ENCODE measurements at regions not wholly inside any gene's neighbourhood (a gene's known extent, or its start where the extent isn't known, plus 50 kb on each side); places are given as distances from the start of the nearest gene placed in this dataset.

GRCh38 chr16:62907562-62907961 is 871.3 kb upstream of the CDH8 start:
- DNase-seq (ENCODE audit: low read depth) = no peak
- no peak overlapping the region for H3K4me3 ChIP-seq (ENCODE audit: low read depth, low read length)
- no peak for TF ChIP-seq CTCF (IDR thresholded peaks at IDR 0.05; ENCODE audit: low read depth, low read length, missing control alignments)

- no peak for TF ChIP-seq CTCF (IDR thresholded peaks at IDR 0.05; ENCODE audit: low read depth, low read length, missing control alignments)
- no peak for DNase-seq (ENCODE audit: low read depth)
- H3K4me3 ChIP-seq (ENCODE audit: low read depth, low read length) = no peak overlapping the region
These were observed 867.8 kb upstream of the CDH8 start for GRCh38 chr16:62903961-62904502.

- no peak for DNase-seq (ENCODE audit: low read depth)
- no peak overlapping the region for H3K4me3 ChIP-seq (ENCODE audit: low read depth, low read length)
- no peak for TF ChIP-seq CTCF (IDR thresholded peaks at IDR 0.05; ENCODE audit: low read depth, low read length, missing control alignments)
These were observed 863.5 kb upstream of the CDH8 start for GRCh38 chr16:62899737-62900136.

GRCh38 chr16:62889097-62889496 is 852.9 kb upstream of the CDH8 start:
- DNase-seq (ENCODE audit: low read depth) = no peak
- H3K4me3 ChIP-seq (ENCODE audit: low read depth, low read length) = no peak overlapping the region
- TF ChIP-seq CTCF (IDR thresholded peaks at IDR 0.05; ENCODE audit: low read depth, low read length, missing control alignments) = no peak

- no peak for DNase-seq (ENCODE audit: low read depth)
- no peak overlapping the region for H3K4me3 ChIP-seq (ENCODE audit: low read depth, low read length)
- TF ChIP-seq CTCF (IDR thresholded peaks at IDR 0.05; ENCODE audit: low read depth, low read length, missing control alignments) = no peak
These were observed 847.3 kb upstream of the CDH8 start for GRCh38 chr16:62883509-62883908.

GRCh38 chr16:62882552-62883221 is 846.4 kb upstream of the CDH8 start:
- H3K4me3 ChIP-seq (ENCODE audit: low read depth, low read length) = no peak overlapping the region
- no peak for DNase-seq (ENCODE audit: low read depth)
- TF ChIP-seq CTCF (IDR thresholded peaks at IDR 0.05; ENCODE audit: low read depth, low read length, missing control alignments) = no peak

GRCh38 chr16:62876133-62876532 is 839.9 kb upstream of the CDH8 start:
- no peak for TF ChIP-seq CTCF (IDR thresholded peaks at IDR 0.05; ENCODE audit: low read depth, low read length, missing control alignments)
- no peak overlapping the region for H3K4me3 ChIP-seq (ENCODE audit: low read depth, low read length)
- no peak for DNase-seq (ENCODE audit: low read depth)

Measured in GM12864 (cell line).